ENCODE measurements at regions not wholly inside any gene's neighbourhood (a gene's known extent, or its start where the extent isn't known, plus 50 kb on each side); places are given as distances from the start of the nearest gene placed in this dataset.

GRCh38 chr9:25573281-25573680, 105.0 kb downstream of the TUSC1 start:
- CTCF ChIA-PET, result no interaction called here
- DNase-seq (ENCODE audit: extremely low spot score), result no peak
- no peak for TF ChIP-seq FOXM1 (IDR thresholded peaks at IDR 0.05; ENCODE audit: borderline replicate concordance)
- TF ChIP-seq FOXK2 (IDR thresholded peaks at IDR 0.05), result no peak
- no peak for TF ChIP-seq BHLHE40 (IDR thresholded peaks at IDR 0.05; ENCODE audit: borderline replicate concordance)
- no peak for TF ChIP-seq SP1 (IDR thresholded peaks at IDR 0.05)
- TF ChIP-seq LEF1 (IDR thresholded peaks at IDR 0.05; ENCODE audit: borderline replicate concordance), result no peak
- no peak for TF ChIP-seq ARNT (IDR thresholded peaks at IDR 0.05)
- no peak for TF ChIP-seq TARDBP (IDR thresholded peaks at IDR 0.05)
- TF ChIP-seq HDGF (IDR thresholded peaks at IDR 0.05; ENCODE audit: borderline replicate concordance), result no peak
- no peak for TF ChIP-seq ZNF384 (IDR thresholded peaks at IDR 0.05)
- TF ChIP-seq L3MBTL2 (conservative IDR thresholded peaks at IDR 0.05), result no peak
- no peak for TF ChIP-seq ELF4 (IDR thresholded peaks at IDR 0.05)
- TF ChIP-seq NFRKB (IDR thresholded peaks at IDR 0.05), result no peak
- TF ChIP-seq FOXA1 (IDR thresholded peaks at IDR 0.05), result no peak
- TF ChIP-seq, protein P1, sequence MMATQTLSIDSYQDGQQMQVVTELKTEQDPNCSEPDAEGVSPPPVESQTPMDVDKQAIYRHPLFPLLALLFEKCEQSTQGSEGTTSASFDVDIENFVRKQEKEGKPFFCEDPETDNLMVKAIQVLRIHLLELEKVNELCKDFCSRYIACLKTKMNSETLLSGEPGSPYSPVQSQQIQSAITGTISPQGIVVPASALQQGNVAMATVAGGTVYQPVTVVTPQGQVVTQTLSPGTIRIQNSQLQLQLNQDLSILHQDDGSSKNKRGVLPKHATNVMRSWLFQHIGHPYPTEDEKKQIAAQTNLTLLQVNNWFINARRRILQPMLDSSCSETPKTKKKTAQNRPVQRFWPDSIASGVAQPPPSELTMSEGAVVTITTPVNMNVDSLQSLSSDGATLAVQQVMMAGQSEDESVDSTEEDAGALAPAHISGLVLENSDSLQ (IDR thresholded peaks at IDR 0.05), result no peak
- TF ChIP-seq SUZ12 (IDR thresholded peaks at IDR 0.05), result no peak
- POLR2A ChIA-PET, result no interaction called here

DNA sequence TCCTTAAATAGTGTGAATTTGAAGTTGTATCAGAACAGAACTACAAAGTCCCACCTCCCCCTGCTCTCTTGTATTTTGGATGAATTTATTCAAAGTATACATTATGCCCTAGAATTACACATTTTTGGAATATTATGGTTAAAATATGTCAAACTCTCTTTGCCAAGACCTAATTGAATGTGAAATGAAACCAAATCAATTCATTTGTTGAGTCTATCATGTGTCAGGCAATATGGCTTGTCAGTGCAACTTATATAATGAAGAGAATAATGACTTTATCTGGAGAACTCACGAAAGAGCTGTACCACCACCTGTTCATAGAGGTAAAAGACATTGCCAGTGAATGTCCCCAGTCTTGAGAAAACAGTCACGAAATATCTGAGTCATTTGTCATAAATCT, 106.8 kb downstream of the TUSC1 start:
- POLR2A ChIA-PET, result no interaction called here
- CTCF ChIA-PET, result no interaction called here
- TF ChIP-seq CTBP1 (IDR thresholded peaks at IDR 0.05; ENCODE audit: borderline replicate concordance), result no peak
- no peak for TF ChIP-seq NFRKB (IDR thresholded peaks at IDR 0.05)
- no peak for TF ChIP-seq SP1 (IDR thresholded peaks at IDR 0.05)
- TF ChIP-seq ARNT (IDR thresholded peaks at IDR 0.05), result no peak
- TF ChIP-seq HDGF (IDR thresholded peaks at IDR 0.05; ENCODE audit: borderline replicate concordance), result no peak
- DNase-seq (ENCODE audit: extremely low spot score), result no peak

GRCh38 chr9:25570802-25571201, 107.4 kb downstream of the TUSC1 start:
- DNase-seq (ENCODE audit: extremely low spot score), result no peak
- CTCF ChIA-PET, result no interaction called here
- POLR2A ChIA-PET, result no interaction called here
- TF ChIP-seq FOXM1 (IDR thresholded peaks at IDR 0.05; ENCODE audit: borderline replicate concordance) (no peak), NFRKB (IDR thresholded peaks at IDR 0.05) (no peak), FOXK2 (IDR thresholded peaks at IDR 0.05) (no peak), SUZ12 (IDR thresholded peaks at IDR 0.05) (no peak), TARDBP (IDR thresholded peaks at IDR 0.05) (no peak), HDGF (IDR thresholded peaks at IDR 0.05; ENCODE audit: borderline replicate concordance) (no peak), FOXA1 (IDR thresholded peaks at IDR 0.05) (no peak), L3MBTL2 (conservative IDR thresholded peaks at IDR 0.05) (no peak), ZNF384 (IDR thresholded peaks at IDR 0.05) (no peak), ARNT (IDR thresholded peaks at IDR 0.05) (no peak), BHLHE40 (IDR thresholded peaks at IDR 0.05; ENCODE audit: borderline replicate concordance) (no peak), LEF1 (IDR thresholded peaks at IDR 0.05; ENCODE audit: borderline replicate concordance) (no peak), CTBP1 (IDR thresholded peaks at IDR 0.05; ENCODE audit: borderline replicate concordance) (no peak), ELF4 (IDR thresholded peaks at IDR 0.05) (no peak), SP1 (IDR thresholded peaks at IDR 0.05) (no peak)
- TF ChIP-seq, protein P1 (IDR thresholded peaks at IDR 0.05), result no peak

DNA sequence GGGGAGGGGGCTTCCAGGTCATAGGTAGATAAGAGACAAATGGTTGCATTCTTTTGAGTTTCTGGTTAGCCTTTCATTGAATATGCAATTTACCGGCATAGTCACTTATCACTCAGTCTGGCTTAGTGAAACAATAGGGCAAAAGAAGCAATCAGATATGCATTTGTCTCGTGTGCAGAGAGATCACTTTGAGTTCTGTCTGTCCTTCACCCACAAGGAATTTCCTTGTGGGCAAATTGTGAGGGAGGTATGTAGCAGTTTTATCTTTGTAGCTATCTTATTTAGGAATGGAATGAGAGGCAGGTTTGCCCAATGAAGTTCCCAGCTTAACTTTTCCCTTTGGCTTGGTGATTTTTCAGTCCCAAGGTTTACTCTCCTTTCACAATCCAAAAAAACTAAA, 116.1 kb downstream of the TUSC1 start:
- POLR2A ChIA-PET, result no interaction called here
- CTCF ChIA-PET, result no interaction called here
- no peak for TF ChIP-seq ZNF384 (IDR thresholded peaks at IDR 0.05)
- no peak for TF ChIP-seq SP1 (IDR thresholded peaks at IDR 0.05)
- no peak for TF ChIP-seq SUZ12 (IDR thresholded peaks at IDR 0.05)
- TF ChIP-seq ELF4 (IDR thresholded peaks at IDR 0.05), result no peak
- TF ChIP-seq L3MBTL2 (conservative IDR thresholded peaks at IDR 0.05), result no peak
- TF ChIP-seq NFRKB (IDR thresholded peaks at IDR 0.05), result no peak
- no peak for TF ChIP-seq TARDBP (IDR thresholded peaks at IDR 0.05)
- no peak for TF ChIP-seq BHLHE40 (IDR thresholded peaks at IDR 0.05; ENCODE audit: borderline replicate concordance)
- TF ChIP-seq, protein P1 (IDR thresholded peaks at IDR 0.05), result no peak
- TF ChIP-seq HDGF (IDR thresholded peaks at IDR 0.05; ENCODE audit: borderline replicate concordance), result no peak
- TF ChIP-seq FOXM1 (IDR thresholded peaks at IDR 0.05; ENCODE audit: borderline replicate concordance), result no peak
- DNase-seq (ENCODE audit: extremely low spot score), result no peak

GRCh38 chr9:25557645-25558300, 120.5 kb downstream of the TUSC1 start:
- CTCF ChIA-PET, result no interaction called here
- no peak for DNase-seq (ENCODE audit: extremely low spot score)
- TF ChIP-seq BHLHE40 (IDR thresholded peaks at IDR 0.05; ENCODE audit: borderline replicate concordance) (no peak), ARNT (IDR thresholded peaks at IDR 0.05) (no peak), SP1 (IDR thresholded peaks at IDR 0.05) (no peak), TARDBP (IDR thresholded peaks at IDR 0.05) (no peak), LEF1 (IDR thresholded peaks at IDR 0.05; ENCODE audit: borderline replicate concordance) (no peak), SUZ12 (IDR thresholded peaks at IDR 0.05) (no peak), L3MBTL2 (conservative IDR thresholded peaks at IDR 0.05) (no peak), CTBP1 (IDR thresholded peaks at IDR 0.05; ENCODE audit: borderline replicate concordance) (no peak), HDGF (IDR thresholded peaks at IDR 0.05; ENCODE audit: borderline replicate concordance) (no peak), FOXA1 (IDR thresholded peaks at IDR 0.05) (no peak), FOXK2 (IDR thresholded peaks at IDR 0.05) (no peak), NFRKB (IDR thresholded peaks at IDR 0.05) (no peak), FOXM1 (IDR thresholded peaks at IDR 0.05; ENCODE audit: borderline replicate concordance) (no peak)
- TF ChIP-seq, protein P1 (IDR thresholded peaks at IDR 0.05), result no peak
- POLR2A ChIA-PET, result no interaction called here

All from HEK293T (cell line).